Activated CD4-positive, alpha-beta memory T cell treated with anti-CD3 and anti-CD28 coated beads for 36 hours (primary cell): ENCODE measurements at regions not wholly inside any gene's neighbourhood (a gene's known extent, or its start where the extent isn't known, plus 50 kb on each side); places are given as distances from the start of the nearest gene placed in this dataset.
"Not testable (repeated sequence)": the region's sequence is repeated elsewhere in the genome, so short reads cannot be mapped to it uniquely, and the experiment has no call there.

Source experiments
- CTCF ChIA-PET: fragments of 350-600 bp; sonication (Branson Sonifier 250); formaldehyde crosslinking; loops from one replicate; lab custom pipeline; 2021; ENCODE audit warnings: antibody characterized with exemption, inconsistent platforms; lab: Charles Lee
- POLR2A ChIA-PET: fragments of 350-600 bp; sonication (Branson Sonifier 250); formaldehyde crosslinking; loops from one replicate; lab custom pipeline; 2021; ENCODE audit warnings: antibody characterized with exemption; lab: Charles Lee
- DNase-seq: peaks from one replicate; pipeline ENCODE4 v3.0.0-alpha.2; 2020
- H3K27ac Mint-ChIP-seq: one replicate; pipeline ENCODE4 v1.8.0; 2021; ENCODE audit warnings: mixed read lengths
- H3K27me3 Mint-ChIP-seq: one replicate; pipeline ENCODE4 v1.8.0; 2021; ENCODE audit warnings: mixed read lengths
- H3K36me3 Mint-ChIP-seq: one replicate; pipeline ENCODE4 v1.8.0; 2021; ENCODE audit warnings: mixed read lengths
- H3K4me1 Mint-ChIP-seq: one replicate; pipeline ENCODE4 v1.8.0; 2021; ENCODE audit warnings: low read depth, mixed read lengths
- H3K4me3 Mint-ChIP-seq: one replicate; pipeline ENCODE4 v1.8.0; 2021; ENCODE audit warnings: mild to moderate bottlenecking, mixed read lengths
- H3K9me3 Mint-ChIP-seq: one replicate; pipeline ENCODE4 v1.8.0; 2021; ENCODE audit warnings: mixed read lengths
- intact Hi-C: fragments of 100-400 bp; cut with micrococcal nuclease; formaldehyde crosslinking; loops from one replicate; pipeline ENCODE4 v1.15.1; 2023

DNA sequence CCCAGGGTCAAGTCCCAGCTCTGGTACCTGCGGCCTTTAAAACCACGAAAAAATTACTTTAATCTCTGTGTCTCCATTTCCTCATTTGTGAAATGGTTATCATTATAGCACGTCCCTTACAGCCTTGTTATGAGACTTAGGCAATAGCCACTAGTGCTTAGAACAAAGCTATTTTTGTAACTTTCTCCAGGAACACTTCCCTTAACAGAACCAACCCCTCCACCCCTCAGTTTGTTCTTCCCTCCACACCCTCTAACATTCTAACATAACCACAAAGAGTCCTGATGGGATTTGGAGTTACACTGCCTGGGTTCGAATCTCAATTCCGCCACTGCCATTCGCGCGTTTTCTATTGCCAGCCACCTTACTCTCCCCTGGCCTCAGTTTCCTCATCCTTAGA is 2777.4 kb upstream of the TPTE start:
- H3K27ac Mint-ChIP-seq, H3K36me3 Mint-ChIP-seq, intact Hi-C loops: not testable (repeated sequence)

DNA sequence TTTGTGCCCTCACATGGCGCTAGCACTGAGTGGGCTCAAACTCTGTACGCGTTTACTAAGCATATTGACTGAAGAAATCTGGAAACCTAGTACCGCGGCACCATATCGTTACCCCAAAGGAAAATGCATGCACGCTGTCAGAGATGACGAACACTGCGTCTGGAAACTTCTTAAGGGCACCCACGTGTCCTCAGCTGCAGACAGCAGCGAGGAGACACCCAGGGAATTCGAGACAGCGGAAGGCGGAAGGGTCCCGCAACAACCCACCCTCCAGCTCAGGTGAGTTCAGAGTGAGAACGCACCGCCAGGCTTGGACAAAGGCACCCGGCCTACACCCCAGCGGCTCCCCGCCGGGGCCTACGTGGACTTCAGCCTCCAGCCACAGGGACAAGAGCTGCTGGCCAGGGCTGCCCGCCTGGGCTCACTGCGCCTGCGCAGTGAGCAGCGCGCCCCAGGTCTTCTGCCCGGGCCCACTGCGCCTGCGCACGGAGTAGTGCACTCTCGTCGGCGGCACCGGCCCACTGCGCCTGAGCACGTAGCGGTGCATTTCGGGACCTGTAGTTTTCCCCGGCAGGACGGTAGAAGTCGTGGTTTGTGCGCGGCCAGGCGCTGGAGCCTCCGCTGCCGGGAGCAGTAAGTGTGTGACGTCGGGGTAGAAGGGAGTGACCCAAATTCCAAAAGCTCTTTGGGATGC is 2776.8 kb upstream of the TPTE start:
- H3K27me3 Mint-ChIP-seq, H3K27ac Mint-ChIP-seq, CTCF ChIA-PET, intact Hi-C loops, H3K4me1 Mint-ChIP-seq, POLR2A ChIA-PET, H3K9me3 Mint-ChIP-seq, H3K36me3 Mint-ChIP-seq, H3K4me3 Mint-ChIP-seq, DNase-seq: not testable (repeated sequence)

More for the DNA sequence above, 2777.4 kb upstream of the TPTE start:
- POLR2A ChIA-PET, H3K4me1 Mint-ChIP-seq, H3K27me3 Mint-ChIP-seq, DNase-seq, H3K4me3 Mint-ChIP-seq, CTCF ChIA-PET, H3K9me3 Mint-ChIP-seq: not testable (repeated sequence)

DNA sequence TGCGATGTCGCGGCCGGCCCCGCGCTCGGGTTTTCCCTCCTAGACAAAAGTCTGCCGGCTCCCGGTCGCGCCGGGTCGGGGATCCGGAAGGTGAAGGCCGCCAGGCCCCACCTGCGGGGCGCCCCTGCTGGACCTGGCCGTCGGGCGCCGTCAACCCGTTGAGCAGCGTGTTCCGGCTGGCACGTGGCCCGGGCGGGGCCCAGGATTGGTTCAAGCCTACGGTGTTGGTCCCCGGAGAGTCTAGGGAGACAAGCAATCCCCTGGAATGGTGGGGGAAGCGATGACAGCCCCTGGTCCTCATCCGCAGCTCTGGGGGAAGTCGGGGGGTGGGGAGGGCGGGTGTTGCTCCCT is 2776.3 kb upstream of the TPTE start:
- intact Hi-C loops, CTCF ChIA-PET: not testable (repeated sequence)

DNA sequence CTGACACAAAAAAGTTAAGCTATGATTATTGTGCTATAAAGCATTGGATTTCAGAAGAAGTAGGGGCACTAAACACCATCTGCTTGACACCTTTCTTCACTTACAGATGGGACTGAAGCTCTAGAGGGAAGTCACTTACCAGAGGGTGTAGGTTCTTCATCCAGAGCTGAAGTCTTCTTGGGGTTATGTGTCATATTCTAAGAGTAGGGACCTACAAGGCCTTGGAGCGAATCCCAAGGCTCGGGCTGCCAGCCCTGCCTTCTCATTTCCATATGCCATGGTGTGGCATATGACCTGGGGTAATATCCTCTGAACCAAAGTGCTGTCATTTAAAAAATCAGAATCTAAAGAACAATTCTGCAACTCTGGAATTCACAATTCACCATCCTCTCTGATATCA is 2773.4 kb upstream of the TPTE start:
- H3K36me3 Mint-ChIP-seq, intact Hi-C loops, DNase-seq, H3K27me3 Mint-ChIP-seq, H3K4me3 Mint-ChIP-seq, CTCF ChIA-PET, POLR2A ChIA-PET, H3K9me3 Mint-ChIP-seq, H3K4me1 Mint-ChIP-seq, H3K27ac Mint-ChIP-seq: not testable (repeated sequence)

More for the DNA sequence above, 2776.3 kb upstream of the TPTE start:
- H3K27ac Mint-ChIP-seq, H3K9me3 Mint-ChIP-seq, H3K27me3 Mint-ChIP-seq, H3K4me1 Mint-ChIP-seq, H3K4me3 Mint-ChIP-seq, POLR2A ChIA-PET, H3K36me3 Mint-ChIP-seq, DNase-seq: not testable (repeated sequence)

DNA sequence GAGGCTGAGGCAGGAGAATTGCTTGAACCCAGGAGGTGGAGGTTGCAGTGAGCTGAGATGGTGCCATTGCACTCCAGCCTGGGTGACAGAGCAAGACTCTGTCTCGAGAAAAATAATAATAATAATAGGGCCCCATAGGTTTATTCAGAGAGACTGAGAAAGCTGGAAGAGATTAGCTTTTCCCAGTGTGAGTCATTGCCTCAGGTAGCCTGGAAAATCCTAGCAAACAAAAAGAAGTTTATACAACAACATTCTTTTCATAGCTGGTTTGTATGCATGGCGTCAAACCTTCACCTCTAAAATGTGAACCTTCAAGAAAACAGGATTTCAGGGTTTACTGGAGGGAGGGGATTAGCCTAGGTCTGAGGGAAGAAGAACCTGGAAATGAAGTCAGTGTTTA is 2768.8 kb upstream of the TPTE start:
- DNase-seq, H3K9me3 Mint-ChIP-seq, H3K27me3 Mint-ChIP-seq, intact Hi-C loops, H3K36me3 Mint-ChIP-seq, POLR2A ChIA-PET, H3K4me1 Mint-ChIP-seq, CTCF ChIA-PET, H3K27ac Mint-ChIP-seq, H3K4me3 Mint-ChIP-seq: not testable (repeated sequence)

- H3K9me3 Mint-ChIP-seq, H3K4me3 Mint-ChIP-seq, H3K36me3 Mint-ChIP-seq, H3K27me3 Mint-ChIP-seq, H3K27ac Mint-ChIP-seq, CTCF ChIA-PET, POLR2A ChIA-PET, H3K4me1 Mint-ChIP-seq, intact Hi-C loops: not testable (repeated sequence)
- peak; percentile 60 for DNase-seq
These were observed 2768.0 kb upstream of the TPTE start for GRCh38 chr21:7753380-7753877.

- CTCF ChIA-PET, H3K36me3 Mint-ChIP-seq: not testable (repeated sequence)
These were observed 2751.4 kb upstream of the TPTE start for GRCh38 chr21:7769985-7770384.

DNA sequence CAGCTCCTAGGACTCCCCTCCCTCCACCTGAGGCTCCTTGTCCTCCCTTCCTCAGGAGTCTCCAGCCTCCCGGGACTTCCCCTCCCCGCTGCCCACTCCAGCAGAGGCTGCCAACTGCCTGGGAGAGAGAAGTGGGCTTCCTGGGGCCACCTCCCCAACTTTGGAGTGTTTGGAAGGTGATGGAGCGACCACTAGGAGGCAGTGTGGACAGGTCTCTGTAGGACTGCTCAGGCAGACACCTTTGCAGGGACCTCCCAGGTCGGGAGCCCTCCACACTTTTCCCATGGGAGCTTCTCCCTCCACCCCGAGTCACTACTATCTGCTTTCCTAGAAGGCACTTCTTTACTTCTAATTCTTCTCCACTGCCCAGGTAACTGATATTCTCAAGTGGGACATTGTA is 2747.2 kb upstream of the TPTE start:
- H3K36me3 Mint-ChIP-seq, H3K27ac Mint-ChIP-seq, DNase-seq, H3K4me3 Mint-ChIP-seq, H3K27me3 Mint-ChIP-seq, H3K4me1 Mint-ChIP-seq, CTCF ChIA-PET, H3K9me3 Mint-ChIP-seq, intact Hi-C loops, POLR2A ChIA-PET: not testable (repeated sequence)

More at GRCh38 chr21:7769985-7770384, 2751.4 kb upstream of the TPTE start:
- H3K4me3 Mint-ChIP-seq, H3K4me1 Mint-ChIP-seq, H3K27ac Mint-ChIP-seq, H3K27me3 Mint-ChIP-seq, DNase-seq, H3K9me3 Mint-ChIP-seq, intact Hi-C loops, POLR2A ChIA-PET: not testable (repeated sequence)

GRCh38 chr21:7775327-7775984 is 2745.9 kb upstream of the TPTE start:
- CTCF ChIA-PET, H3K9me3 Mint-ChIP-seq, H3K36me3 Mint-ChIP-seq, H3K27me3 Mint-ChIP-seq, H3K4me1 Mint-ChIP-seq, POLR2A ChIA-PET, intact Hi-C loops: not testable (repeated sequence)
- peak; percentile 13 for DNase-seq
- H3K4me3 Mint-ChIP-seq: peak overlapping the region; percentile 21
- H3K27ac Mint-ChIP-seq: peak overlapping the region; percentile 50

DNA sequence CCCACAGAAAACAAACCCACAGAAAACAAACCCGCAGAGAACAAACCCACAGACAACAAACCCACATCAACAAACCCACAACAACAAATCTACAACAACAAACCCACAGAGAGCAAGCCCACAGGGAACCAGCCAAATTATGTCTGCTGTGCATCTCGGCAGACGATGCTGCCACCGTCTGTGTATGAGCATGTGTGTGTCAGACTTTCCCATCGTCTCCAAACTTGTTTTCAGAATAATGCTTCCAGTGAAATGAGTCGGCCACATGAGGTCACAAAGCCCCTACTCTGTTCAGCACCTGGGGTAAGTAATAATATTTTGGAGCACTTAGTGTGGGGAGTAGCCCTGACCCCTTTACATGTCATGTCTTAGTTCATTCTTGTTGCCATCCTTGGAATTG is 2745.3 kb upstream of the TPTE start:
- intact Hi-C loops, H3K36me3 Mint-ChIP-seq: not testable (repeated sequence)
- H3K4me3 Mint-ChIP-seq: peak overlapping the region; percentile 21

GRCh38 chr21:7776622-7777021 is 2744.8 kb upstream of the TPTE start:
- intact Hi-C loops, H3K4me3 Mint-ChIP-seq, DNase-seq, H3K9me3 Mint-ChIP-seq, H3K27me3 Mint-ChIP-seq, CTCF ChIA-PET, H3K27ac Mint-ChIP-seq, POLR2A ChIA-PET, H3K4me1 Mint-ChIP-seq, H3K36me3 Mint-ChIP-seq: not testable (repeated sequence)

More for the DNA sequence above, 2745.3 kb upstream of the TPTE start:
- H3K4me1 Mint-ChIP-seq, POLR2A ChIA-PET, CTCF ChIA-PET, H3K9me3 Mint-ChIP-seq, H3K27me3 Mint-ChIP-seq, DNase-seq: not testable (repeated sequence)
- H3K27ac Mint-ChIP-seq: peak overlapping the region; percentile 50

- H3K9me3 Mint-ChIP-seq, POLR2A ChIA-PET, H3K27me3 Mint-ChIP-seq, intact Hi-C loops, H3K27ac Mint-ChIP-seq, DNase-seq, H3K36me3 Mint-ChIP-seq, H3K4me1 Mint-ChIP-seq, H3K4me3 Mint-ChIP-seq, CTCF ChIA-PET: not testable (repeated sequence)
These were observed 2744.1 kb upstream of the TPTE start for GRCh38 chr21:7777289-7777688.
